Lung (tissue), 11 donors: ENCODE measurements at regions not wholly inside any gene's neighbourhood (a gene's known extent, or its start where the extent isn't known, plus 50 kb on each side); places are given as distances from the start of the nearest gene placed in this dataset.
A peak's percentile ranks its signal among the peaks of the same experiment; 100 is the strongest.

Experiments
- ATAC-seq: fragments of 200-7000 bp; cut with Tn5 transposase; one replicate; pipeline ENCODE4 v1.9.1; 2020; ENCODE audit warnings: moderate number of reproducible peaks; ENCODE audit not compliant: insufficient read depth, low FRiP score
- DNase-seq, 3 donors: peaks; one replicate each; pipeline ENCODE4 v3.0.0-alpha.2; 2013 to 2017
- H3K27ac ChIP-seq, 2 donors: one replicate each; pipeline ENCODE4 v1.5.1; 2013; ENCODE audit warnings: mild to moderate bottlenecking in 2 of 2, moderate library complexity in 2 of 2, control low read depth in 1 of 2, inconsistent platforms in 1 of 2, low read depth in 1 of 2, low read length in 1 of 2
- H3K27me3 ChIP-seq, 3 donors: one replicate each; pipeline ENCODE4 v1.5.1; 2013; ENCODE audit warnings: low read length in 2 of 3; ENCODE audit not compliant: control insufficient read depth in 3 of 3, insufficient read depth in 3 of 3
- H3K36me3 ChIP-seq, 4 donors: one replicate each; pipeline ENCODE4 v1.5.1; 2013; ENCODE audit warnings: low read length in 4 of 4, mild to moderate bottlenecking in 1 of 4, moderate library complexity in 1 of 4; ENCODE audit not compliant: control insufficient read depth in 4 of 4, insufficient read depth in 4 of 4
- H3K4me1 ChIP-seq, 5 donors: one replicate each; pipeline ENCODE4 v1.5.1; 2013; ENCODE audit warnings: low read length in 5 of 5, mild to moderate bottlenecking in 2 of 5, moderate library complexity in 1 of 5; ENCODE audit not compliant: control insufficient read depth in 5 of 5, insufficient read depth in 5 of 5
- H3K4me3 ChIP-seq: one replicate; pipeline ENCODE4 v1.5.1; 2013; ENCODE audit warnings: mild to moderate bottlenecking, control low read depth, moderate library complexity
- H3K9ac ChIP-seq, 2 donors: one replicate each; pipeline ENCODE4 v1.5.1; 2013; ENCODE audit warnings: low read length in 2 of 2, control low read depth in 1 of 2; ENCODE audit not compliant: insufficient read depth in 1 of 2
- H3K9me3 ChIP-seq, 4 donors: one replicate each; pipeline ENCODE4 v1.5.1; 2013; ENCODE audit warnings: low read length in 3 of 4, mild to moderate bottlenecking in 1 of 4, moderate library complexity in 1 of 4; ENCODE audit not compliant: control insufficient read depth in 4 of 4, insufficient read depth in 3 of 4
- CTCF ChIP-seq: IDR thresholded peaks from 2 replicates; pipeline ENCODE4 v1.5.1; 2012; ENCODE audit warnings: mild to moderate bottlenecking; ENCODE audit errors: control extremely low read depth, extremely low read depth
- WGBS, 2 donors: extraction: QIAGEN DNeasy Blood & Tissue Kit; methylation state at CpG; one replicate each; pipeline ENCODE4 v1.1.7; 2013; 5-methylcytosine and 5-hydroxymethylcytosine counted together
- donor health status: control.
- donor health status: control.
- donor health status: Bipolar disorder and iron deficiency.
- donor health status: healthy.
- donor health status: DM: yes; HTN: yes; CAD: no.

- no peak for DNase-seq
- H3K27ac ChIP-seq = no peak overlapping the region
- H3K27me3 ChIP-seq = no peaks in the 10 kb centered on the region
- no peaks in the 10 kb centered on the region for H3K9me3 ChIP-seq
- H3K4me3 ChIP-seq = no peak overlapping the region
- TF ChIP-seq CTCF = no peak
- H3K36me3 ChIP-seq = no peaks in the 10 kb centered on the region
- H3K9ac ChIP-seq = no peak overlapping the region
- WGBS, 2 donors = 26 to 62% methylated on average over 1 of the region's 1 CpG
- no peaks in the 10 kb centered on the region for H3K4me1 ChIP-seq
- no peak for ATAC-seq
Measured at GRCh38 chr7:28269700-28270361, 89.2 kb upstream of the JAZF1 start.

GRCh38 chr7:28270536-28270935 is 89.9 kb upstream of the JAZF1 start:
- no peaks in the 10 kb centered on the region for H3K9me3 ChIP-seq
- 97 to 99% methylated on average over 11 of the region's 11 CpGs for WGBS, 2 donors
- H3K36me3 ChIP-seq = no peaks in the 10 kb centered on the region
- ATAC-seq = no peak
- H3K9ac ChIP-seq = no peak overlapping the region
- DNase-seq = no peak
- no peak for TF ChIP-seq CTCF
- no peaks in the 10 kb centered on the region for H3K4me1 ChIP-seq
- H3K27ac ChIP-seq = no peak overlapping the region
- H3K4me3 ChIP-seq = no peak overlapping the region
- H3K27me3 ChIP-seq = no peaks in the 10 kb centered on the region

GRCh38 chr7:28272461-28272877 is 91.9 kb upstream of the JAZF1 start:
- no peaks in the 10 kb centered on the region for H3K4me1 ChIP-seq
- 7 to 12% methylated on average over 9 of the region's 9 CpGs for WGBS, 2 donors
- no peak overlapping the region for H3K9ac ChIP-seq
- H3K27me3 ChIP-seq = no peaks in the 10 kb centered on the region
- peak; percentile 51 to 66 (median 65) for DNase-seq
- H3K9me3 ChIP-seq = no peaks in the 10 kb centered on the region
- TF ChIP-seq CTCF = peak; percentile 40
- H3K4me3 ChIP-seq = no peak overlapping the region
- no peak for ATAC-seq
- no peak overlapping the region for H3K27ac ChIP-seq
- no peaks in the 10 kb centered on the region for H3K36me3 ChIP-seq

GRCh38 chr7:28276298-28276697 is 95.7 kb upstream of the JAZF1 start:
- 49 to 66% methylated on average over 3 of the region's 3 CpGs for WGBS, 2 donors
- no peak overlapping the region for H3K9ac ChIP-seq
- no peaks in the 10 kb centered on the region for H3K4me1 ChIP-seq
- H3K36me3 ChIP-seq = no peaks in the 10 kb centered on the region
- peaks cover 0 to 2% (median 0%) of the 10 kb centered on the region in 4 donors for H3K9me3 ChIP-seq
- H3K4me3 ChIP-seq = no peak overlapping the region
- no peak for DNase-seq
- no peak overlapping the region for H3K27ac ChIP-seq
- peaks cover 0 to 3% (median 0%) of the 10 kb centered on the region in 3 donors for H3K27me3 ChIP-seq
- TF ChIP-seq CTCF = no peak
- ATAC-seq = no peak
